Renal cortical epithelial cell (primary cell): ENCODE measurements at regions not wholly inside any gene's neighbourhood (a gene's known extent, or its start where the extent isn't known, plus 50 kb on each side); places are given as distances from the start of the nearest gene placed in this dataset.
"Not testable (repeated sequence)": the region's sequence is repeated elsewhere in the genome, so short reads cannot be mapped to it uniquely, and the experiment has no call there.

Source experiments
- DNase-seq: peaks from one replicate; pipeline ENCODE4 v3.0.0-alpha.2; 2011; ENCODE audit warnings: low read depth

GRCh38 chr4:120200573-120201110, 134.0 kb upstream of the MAD2L1 start:
- DNase-seq = not testable (repeated sequence)

GRCh38 chr4:120198411-120198810, 131.8 kb upstream of the MAD2L1 start:
- DNase-seq = no peak

DNA sequence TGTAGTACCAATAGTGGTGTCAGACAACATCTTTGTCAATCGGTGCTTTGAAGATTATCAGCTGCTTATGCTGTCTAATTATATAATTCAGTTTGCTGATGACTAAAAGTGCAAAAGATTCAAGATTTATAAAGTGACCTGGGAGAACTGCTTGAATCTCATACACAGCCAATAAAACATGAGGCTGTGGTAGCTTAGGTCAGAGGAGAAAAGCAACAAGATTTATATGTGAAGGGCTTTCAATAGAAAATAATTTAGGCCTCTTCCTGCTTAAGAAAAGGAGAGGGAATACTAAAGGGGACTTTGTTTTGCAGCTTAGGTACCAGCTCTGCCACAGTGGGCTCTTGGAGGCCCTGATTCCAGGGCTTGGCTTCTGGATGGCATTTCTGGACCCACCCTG, 111.0 kb upstream of the MAD2L1 start:
- no peak for DNase-seq

- DNase-seq = no peak
These were observed 108.6 kb upstream of the MAD2L1 start for GRCh38 chr4:120175272-120175671.

DNA sequence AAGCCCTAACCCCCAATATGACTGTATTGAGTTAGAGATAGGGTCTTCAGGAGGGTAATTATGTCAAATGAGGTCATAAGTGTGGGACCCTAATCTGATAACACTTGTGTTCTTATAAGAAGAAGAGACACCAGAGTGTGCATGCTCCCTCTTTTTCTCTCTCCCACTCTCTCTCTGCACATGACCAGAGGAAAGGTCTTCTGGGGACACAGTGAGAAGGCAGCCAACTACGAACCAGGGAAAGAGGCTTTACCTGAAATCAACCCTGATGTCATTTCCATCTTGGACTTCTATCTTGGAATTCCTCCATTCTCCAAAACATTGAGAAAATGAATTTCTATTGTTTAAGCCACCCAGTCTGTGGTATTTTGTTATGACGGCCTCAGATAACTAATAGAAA, 97.2 kb upstream of the MAD2L1 start:
- DNase-seq = no peak

DNA sequence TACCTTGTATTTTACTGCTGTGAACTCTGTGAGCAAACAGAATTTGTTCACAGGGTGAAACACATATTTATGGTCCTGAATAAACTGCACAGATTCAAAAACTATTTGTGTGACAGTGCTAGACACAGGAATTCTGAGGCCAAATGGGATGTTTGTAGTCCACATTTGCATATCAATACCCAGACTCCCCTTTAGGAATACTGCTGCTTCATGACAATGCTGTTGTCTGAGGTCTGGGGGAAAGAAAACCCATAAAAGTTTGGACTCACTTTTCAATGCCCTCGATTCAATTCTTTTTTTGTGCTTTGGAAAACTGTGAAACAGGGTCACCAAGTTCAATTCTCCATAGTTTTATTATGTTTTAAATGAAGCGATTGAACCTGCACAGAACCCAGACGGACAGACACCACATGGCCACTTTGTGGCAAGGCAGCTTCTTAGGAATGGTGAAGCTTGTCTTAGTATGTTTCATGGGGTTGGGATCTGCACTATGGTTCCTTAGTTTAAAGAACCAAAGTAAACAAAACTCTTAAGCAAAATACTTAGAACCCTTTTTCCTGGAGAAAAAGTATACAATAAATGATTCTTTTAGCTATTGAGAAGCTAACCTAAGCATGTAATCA, 92.3 kb upstream of the MAD2L1 start:
- DNase-seq = no peak

GRCh38 chr4:120158046-120158445, 91.4 kb upstream of the MAD2L1 start:
- DNase-seq = no peak

GRCh38 chr4:120156120-120156718, 89.6 kb upstream of the MAD2L1 start:
- peak; percentile 86 for DNase-seq

DNA sequence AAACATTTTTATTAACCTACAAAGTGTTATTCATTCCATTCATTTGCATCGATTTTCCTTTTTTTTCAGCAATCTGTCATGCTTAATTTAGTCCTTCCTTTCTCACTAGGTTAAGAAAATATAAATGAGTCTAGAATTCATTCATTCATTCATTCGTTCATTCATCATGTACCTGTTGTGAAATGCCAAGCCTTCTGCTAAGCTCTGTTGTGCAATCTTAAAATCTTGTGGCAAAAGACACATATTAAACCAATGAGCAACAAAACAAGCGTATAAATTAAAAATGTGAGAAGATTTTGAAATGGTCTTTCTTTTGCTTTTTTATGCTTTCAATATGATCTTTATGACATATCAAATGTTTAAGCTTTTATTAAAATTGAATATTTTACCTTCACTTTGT, 88.6 kb upstream of the MAD2L1 start:
- peak; percentile 46 for DNase-seq

- DNase-seq = no peak
These were observed 78.0 kb upstream of the MAD2L1 start for GRCh38 chr4:120144634-120145033.

- no peak for DNase-seq
These were observed 77.4 kb upstream of the MAD2L1 start for GRCh38 chr4:120144041-120144440.

- DNase-seq = peak; percentile 19
These were observed 72.7 kb upstream of the MAD2L1 start for GRCh38 chr4:120139392-120139791.

DNA sequence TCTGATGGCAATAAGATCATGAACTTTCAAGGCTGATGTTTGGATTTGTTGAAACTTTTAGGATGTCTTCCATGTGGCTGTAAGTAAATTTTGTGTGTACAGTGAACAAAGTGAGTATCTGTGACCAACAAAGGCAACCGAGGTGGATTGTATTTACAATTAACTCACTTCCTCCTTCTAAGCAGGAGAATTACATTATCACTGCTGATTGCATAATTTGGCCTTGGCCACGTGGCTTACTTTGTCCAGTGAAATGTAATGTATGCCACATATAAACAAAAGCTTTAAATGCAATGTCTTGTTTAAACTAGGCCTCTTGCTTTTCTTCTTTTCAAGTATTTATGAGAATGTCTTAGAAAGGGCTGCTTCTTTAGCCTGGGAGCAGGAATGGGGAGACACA, 66.3 kb upstream of the MAD2L1 start:
- no peak for DNase-seq

GRCh38 chr4:120130786-120131185, 64.1 kb upstream of the MAD2L1 start:
- DNase-seq = no peak
